GM12878 (cell line): ENCODE measurements at regions not wholly inside any gene's neighbourhood (a gene's known extent, or its start where the extent isn't known, plus 50 kb on each side); places are given as distances from the start of the nearest gene placed in this dataset.
A peak's percentile ranks its signal among the peaks of the same experiment; 100 is the strongest.

Experiments
- ATAC-seq: fragments of 200-7000 bp; cut with Tn5 transposase; 3 replicates; pipeline ENCODE4 v1.9.1; 2020; ENCODE audit warnings: mild to moderate bottlenecking, moderate library complexity
- BruUV-seq: library from RNA; stranded (reverse); fragments of 400-500 nt; replicated peaks from 2 replicates; lab custom pipeline; 2021; lab: Mats Ljungman, UMichigan
- CTCF ChIA-PET: fragments of 300-600 bp; sonication (Branson Sonifier 250); formaldehyde crosslinking; extraction: SDS; loops from one replicate; lab custom pipeline; 2021; ENCODE audit warnings: inconsistent platforms; lab: Yijun Ruan, JAX
- POLR2A ChIA-PET: fragments of 350-600 bp; formaldehyde crosslinking; extraction: SDS; loops from one replicate; lab custom pipeline; 2021; ENCODE audit warnings: inconsistent platforms; lab: Charles Lee
- RAD21 ChIA-PET: fragments of 300-600 bp; sonication (Branson Sonifier 250); formaldehyde crosslinking; loops from one replicate; lab custom pipeline; 2023; ENCODE audit warnings: antibody characterized with exemption; ENCODE audit not compliant: unreplicated experiment; lab: Charles Lee
- SMC1A ChIA-PET: fragments of 300-600 bp; sonication (Branson Sonifier 250); formaldehyde crosslinking; loops from one replicate; lab custom pipeline; 2023; ENCODE audit not compliant: unreplicated experiment, uncharacterized antibody; lab: Charles Lee
- DNase-seq: peaks from one replicate; pipeline ENCODE4 v3.0.0-alpha.2; 2011; ENCODE audit warnings: low read depth, low spot score
- FAIRE-seq: peaks from 3 replicates; lab custom pipeline; 2011; peaks lifted over from hg19 to GRCh38; lab: Jason Lieb, UNC
- H2AFZ ChIP-seq: 2 replicates; pipeline ENCODE4 v1.6.0; 2011; ENCODE audit warnings: low read depth, low read length, control low read depth; ENCODE audit not compliant: control insufficient read depth
- H3K27ac ChIP-seq: 2 replicates; pipeline ENCODE4 v1.5.1; 2011; ENCODE audit warnings: control low read depth; ENCODE audit not compliant: control insufficient read depth, insufficient read depth
- H3K27me3 ChIP-seq, 2 experiments: replicated peaks in 1 of 2; 2 replicates each; pipeline versions ENCODE4 v1.6.0 to v1.6.1; 2011; ENCODE audit warnings: low read length in 1 of 2; ENCODE audit not compliant: control insufficient read depth in 2 of 2, insufficient read depth in 2 of 2
- H3K36me3 ChIP-seq, 2 experiments: 2 replicates each; pipeline ENCODE4 v1.5.1; 2011; ENCODE audit warnings: low read length in 1 of 2; ENCODE audit not compliant: control insufficient read depth in 2 of 2, insufficient read depth in 2 of 2
- H3K4me1 ChIP-seq: 2 replicates; pipeline ENCODE4 v1.6.1; 2011; ENCODE audit warnings: mild to moderate bottlenecking, low read length, moderate library complexity, mixed read lengths; ENCODE audit not compliant: control insufficient read depth, insufficient read depth
- H3K4me2 ChIP-seq: 2 replicates; pipeline ENCODE4 v1.6.0; 2011; ENCODE audit warnings: control low read depth; ENCODE audit not compliant: control insufficient read depth, insufficient read depth
- H3K4me3 ChIP-seq: fragments of 200-600 bp; sonication (generic); 2 replicates; pipeline ENCODE4 v1.5.1; 2016
- H3K79me2 ChIP-seq: 2 replicates; pipeline ENCODE4 v1.6.0; 2011; ENCODE audit warnings: low read length; ENCODE audit not compliant: control insufficient read depth, insufficient read depth
- H3K9ac ChIP-seq: 2 replicates; pipeline ENCODE4 v1.8.0; 2011; ENCODE audit warnings: low read length, control low read depth, mixed read lengths; ENCODE audit not compliant: control insufficient read depth, insufficient read depth
- H3K9me3 ChIP-seq: replicated peaks from 3 replicates; pipeline ENCODE4 v1.5.1; 2011; ENCODE audit warnings: mild to moderate bottlenecking, low read length; ENCODE audit not compliant: control insufficient read depth, insufficient read depth
- H4K20me1 ChIP-seq: 2 replicates; pipeline ENCODE4 v1.6.0; 2011; ENCODE audit not compliant: control insufficient read depth, insufficient read depth
- BMI1 ChIP-seq: fragments of 450-650 bp; IDR thresholded peaks from 2 replicates; pipeline ENCODE4 v1.6.1; 2016; ENCODE audit warnings: mild to moderate bottlenecking, moderate library complexity, borderline replicate concordance
- IRF4 ChIP-seq: IDR thresholded peaks from 2 replicates; pipeline ENCODE4 v1.6.1; 2011; ENCODE audit warnings: low read depth, low read length
- MEF2B ChIP-seq: fragments of 450-650 bp; IDR thresholded peaks from 2 replicates; pipeline ENCODE4 v1.6.1; 2018; ENCODE audit warnings: mild to moderate bottlenecking, moderate library complexity; ENCODE audit not compliant: partially characterized antibody, poor library complexity, severe bottlenecking
- NRF1 ChIP-seq: conservative IDR thresholded peaks from 2 replicates; pipeline ENCODE4 v1.6.1; 2011; ENCODE audit warnings: mild to moderate bottlenecking, low read depth, low read length, improper control_type of control experiment
- RAD21 ChIP-seq: IDR thresholded peaks from 2 replicates; pipeline ENCODE4 v1.6.1; 2011; ENCODE audit warnings: mild to moderate bottlenecking, low read depth, low read length, moderate library complexity; ENCODE audit not compliant: insufficient read depth
- SUZ12 ChIP-seq: fragments of 200-600 bp; sonication (generic); IDR thresholded peaks from one replicate; pipeline ENCODE4 v1.6.1; 2018; ENCODE audit warnings: antibody characterized with exemption, mild to moderate bottlenecking; ENCODE audit not compliant: unreplicated experiment
- WGBS: methylation state at CpG from one replicate; pipeline ENCODE4 v1.1.6; 2016; ENCODE audit warnings: low lambda C conversion rate; ENCODE audit not compliant: insufficient replicate concordance, insufficient coverage; ENCODE audit errors: missing lambda C conversion rate; 5-methylcytosine and 5-hydroxymethylcytosine counted together
- in situ Hi-C: fragments of 300-500 bp; cut with MboI; formaldehyde crosslinking; loops from 9 replicates; pipeline ENCODE4 v1.14.3; 2018; ENCODE audit warnings: mixed read lengths
- intact Hi-C: fragments of 100-400 bp; cut with micrococcal nuclease; formaldehyde crosslinking; loops from one replicate; pipeline ENCODE4 v1.14.2; 2022; ENCODE audit not compliant: unreplicated experiment
- TF ChIP-seq, protein P1 (sequence below): IDR thresholded peaks from 2 replicates; pipeline ENCODE4 v1.6.1; 2012; ENCODE audit warnings: mild to moderate bottlenecking, low read depth, low read length
- TF ChIP-seq, protein P2 (sequence below): IDR thresholded peaks from 2 replicates; pipeline ENCODE4 v1.6.1; 2011; ENCODE audit warnings: borderline replicate concordance, low read depth, mild to moderate bottlenecking, moderate library complexity, mixed read lengths, low read length; ENCODE audit not compliant: insufficient read depth; ENCODE audit errors: extremely low read length

DNA sequence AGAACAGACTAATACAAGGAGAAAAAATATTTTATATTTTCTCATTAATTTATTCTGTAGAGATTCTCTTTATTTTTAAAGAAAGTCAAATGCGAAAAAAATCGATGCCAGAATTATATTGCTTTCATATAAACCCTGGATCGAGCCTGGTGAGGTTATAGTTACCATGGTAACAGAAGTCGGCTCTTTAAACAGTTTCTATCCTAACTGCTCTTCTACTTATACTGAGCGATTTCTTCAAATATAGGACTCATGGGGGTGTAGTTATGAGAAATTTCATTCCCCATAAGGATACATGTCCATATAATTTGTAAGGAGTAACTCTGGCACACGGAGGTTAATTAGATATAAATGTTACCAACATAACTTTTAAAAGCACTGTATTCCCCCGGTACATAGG is 973.5 kb upstream of the NCAM2 start:
- H3K27me3 ChIP-seq = no peaks in the 10 kb centered on the region
- DNase-seq (no peak), FAIRE-seq (no peak), ATAC-seq (no peak)
- no peak overlapping the region for H3K4me2 ChIP-seq
- no peaks in the 10 kb centered on the region for H3K9me3 ChIP-seq
- ChIA-PET RAD21 (no interaction called here), POLR2A (no interaction called here), CTCF (no interaction called here), SMC1A (interaction anchor here (0.8 kb wide), 1 partner anchor 8 kb away, joined by 3 read pairs; no protein-coding TSS in a partner anchor)
- in situ Hi-C loops (no loop called here), intact Hi-C loops (no loop called here)
- H3K4me1 ChIP-seq = no peaks in the 10 kb centered on the region
- no peak overlapping the region for H3K27ac ChIP-seq
- no peak overlapping the region for H3K9ac ChIP-seq
- no peaks in the 10 kb centered on the region for H4K20me1 ChIP-seq
- no peaks in the 10 kb centered on the region for H3K36me3 ChIP-seq
- no peaks in the 10 kb centered on the region for H3K79me2 ChIP-seq
- H3K4me3 ChIP-seq = no peak overlapping the region
- no TSS peak for BruUV-seq
- no peak for TF ChIP-seq IRF4
- TF ChIP-seq NRF1 = no peak
- TF ChIP-seq, protein P1, sequence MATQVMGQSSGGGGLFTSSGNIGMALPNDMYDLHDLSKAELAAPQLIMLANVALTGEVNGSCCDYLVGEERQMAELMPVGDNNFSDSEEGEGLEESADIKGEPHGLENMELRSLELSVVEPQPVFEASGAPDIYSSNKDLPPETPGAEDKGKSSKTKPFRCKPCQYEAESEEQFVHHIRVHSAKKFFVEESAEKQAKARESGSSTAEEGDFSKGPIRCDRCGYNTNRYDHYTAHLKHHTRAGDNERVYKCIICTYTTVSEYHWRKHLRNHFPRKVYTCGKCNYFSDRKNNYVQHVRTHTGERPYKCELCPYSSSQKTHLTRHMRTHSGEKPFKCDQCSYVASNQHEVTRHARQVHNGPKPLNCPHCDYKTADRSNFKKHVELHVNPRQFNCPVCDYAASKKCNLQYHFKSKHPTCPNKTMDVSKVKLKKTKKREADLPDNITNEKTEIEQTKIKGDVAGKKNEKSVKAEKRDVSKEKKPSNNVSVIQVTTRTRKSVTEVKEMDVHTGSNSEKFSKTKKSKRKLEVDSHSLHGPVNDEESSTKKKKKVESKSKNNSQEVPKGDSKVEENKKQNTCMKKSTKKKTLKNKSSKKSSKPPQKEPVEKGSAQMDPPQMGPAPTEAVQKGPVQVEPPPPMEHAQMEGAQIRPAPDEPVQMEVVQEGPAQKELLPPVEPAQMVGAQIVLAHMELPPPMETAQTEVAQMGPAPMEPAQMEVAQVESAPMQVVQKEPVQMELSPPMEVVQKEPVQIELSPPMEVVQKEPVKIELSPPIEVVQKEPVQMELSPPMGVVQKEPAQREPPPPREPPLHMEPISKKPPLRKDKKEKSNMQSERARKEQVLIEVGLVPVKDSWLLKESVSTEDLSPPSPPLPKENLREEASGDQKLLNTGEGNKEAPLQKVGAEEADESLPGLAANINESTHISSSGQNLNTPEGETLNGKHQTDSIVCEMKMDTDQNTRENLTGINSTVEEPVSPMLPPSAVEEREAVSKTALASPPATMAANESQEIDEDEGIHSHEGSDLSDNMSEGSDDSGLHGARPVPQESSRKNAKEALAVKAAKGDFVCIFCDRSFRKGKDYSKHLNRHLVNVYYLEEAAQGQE = no peak
- TF ChIP-seq BMI1 = peak; percentile 61; the same call in 1 of the 2 replicates
- TF ChIP-seq MEF2B = no peak
- no peak for TF ChIP-seq RAD21
- TF ChIP-seq, protein P2, sequence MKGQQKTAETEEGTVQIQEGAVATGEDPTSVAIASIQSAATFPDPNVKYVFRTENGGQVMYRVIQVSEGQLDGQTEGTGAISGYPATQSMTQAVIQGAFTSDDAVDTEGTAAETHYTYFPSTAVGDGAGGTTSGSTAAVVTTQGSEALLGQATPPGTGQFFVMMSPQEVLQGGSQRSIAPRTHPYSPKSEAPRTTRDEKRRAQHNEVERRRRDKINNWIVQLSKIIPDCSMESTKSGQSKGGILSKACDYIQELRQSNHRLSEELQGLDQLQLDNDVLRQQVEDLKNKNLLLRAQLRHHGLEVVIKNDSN = no peak
- TF ChIP-seq SUZ12 = no peak
- no peak overlapping the region for H2AFZ ChIP-seq
- WGBS = 10% methylated on average over 7 of the region's 7 CpGs
